Gastrocnemius medialis (tissue), 4 donors: ENCODE measurements at regions not wholly inside any gene's neighbourhood (a gene's known extent, or its start where the extent isn't known, plus 50 kb on each side); places are given as distances from the start of the nearest gene placed in this dataset.

ENCODE experiments used
- ATAC-seq, 2 donors: fragments of 150-250 bp; one replicate each; pipeline ENCODE4 v1.9.1; 2016
- DNase-seq, 2 donors: peaks; one replicate each; pipeline ENCODE4 v3.0.0-alpha.2; 2019
- H3K27ac ChIP-seq, 4 donors: fragments of 200-600 bp; sonication (generic); 1 replicate in 1 of 4; 2 replicates in 3 of 4; pipeline ENCODE4 v1.5.1; 2016 to 2018; ENCODE audit warnings: mild to moderate bottlenecking in 2 of 4, moderate library complexity in 1 of 4
- H3K27me3 ChIP-seq, 3 donors: fragments of 200-600 bp; sonication (generic) in 2 of 3; 1 replicate in 1 of 3; 2 replicates in 2 of 3; pipeline versions ENCODE4 v1.5.1 to v1.6.0; 2016 to 2019; ENCODE audit warnings: mild to moderate bottlenecking in 1 of 3, moderate library complexity in 1 of 3
- H3K36me3 ChIP-seq, 2 donors: fragments of 200-600 bp; sonication (generic) in 1 of 2; one replicate each; pipeline ENCODE4 v1.5.1; 2017 to 2018
- H3K4me1 ChIP-seq, 2 donors: fragments of 200-600 bp; sonication (generic) in 1 of 2; one replicate each; pipeline ENCODE4 v1.5.1; 2016 to 2017; ENCODE audit warnings: mild to moderate bottlenecking in 2 of 2
- H3K4me3 ChIP-seq, 4 donors: fragments of 200-600 bp; sonication (generic) in 3 of 4; 1 replicate in 1 of 4; 2 replicates in 3 of 4; pipeline ENCODE4 v1.5.1; 2016 to 2019; ENCODE audit warnings: mild to moderate bottlenecking in 2 of 4
- H3K9me3 ChIP-seq, 3 donors: fragments of 200-600 bp; sonication (generic) in 2 of 3; 1 replicate in 1 of 3; 2 replicates in 2 of 3; pipeline ENCODE4 v1.5.1; 2016 to 2019
- CTCF ChIP-seq, 5 experiments: fragments of 450-650 bp in 3 of 5; fragments of 200-600 bp in 2 of 5; sonication (generic) in 2 of 5; IDR thresholded peaks in 4 of 5; conservative IDR thresholded peaks in 1 of 5; 1 replicate in 4 of 5; 2 replicates in 1 of 5; pipeline ENCODE4 v1.5.1; 2016 to 2019; ENCODE audit warnings: antibody characterized with exemption in 5 of 5, mild to moderate bottlenecking in 3 of 5, moderate library complexity in 3 of 5
- POLR2A ChIP-seq, 2 donors: fragments of 450-650 bp; IDR thresholded peaks; one replicate each; pipeline ENCODE4 v1.6.1; 2017; ENCODE audit warnings: antibody characterized with exemption in 2 of 2, mild to moderate bottlenecking in 2 of 2, moderate library complexity in 2 of 2
- in situ Hi-C, 4 donors: fragments of 200-750 bp; cut with MboI; loops; one replicate each; pipeline versions ENCODE4 v1.15.0 to v1.8.0; 2017; ENCODE audit warnings: low sequenced_read_pairs in 4 of 4
- intact Hi-C: fragments of 100-400 bp; cut with DNase I; formaldehyde crosslinking; loops from one replicate; pipeline ENCODE4 v1.15.1; 2023; ENCODE audit warnings: low total_unique reads

- H3K4me3 ChIP-seq = no peak overlapping the region
- no peak for TF ChIP-seq CTCF (IDR thresholded peaks at IDR 0.05 in 4 of 5, conservative IDR thresholded peaks at IDR 0.05 in 1 of 5)
- TF ChIP-seq POLR2A (IDR thresholded peaks at IDR 0.05) = no peak
- in situ Hi-C loops (no loop called here), intact Hi-C loops (no loop called here)
- ATAC-seq (no peak), DNase-seq (no peak)
- H3K27me3 ChIP-seq = no peaks in the 10 kb centered on the region
- no peak overlapping the region for H3K27ac ChIP-seq
- no peaks in the 10 kb centered on the region for H3K9me3 ChIP-seq
- H3K4me1 ChIP-seq = no peaks in the 10 kb centered on the region
- H3K36me3 ChIP-seq = no peaks in the 10 kb centered on the region
Observed at GRCh38 chr12:86727160-86727559, 471.0 kb upstream of the MGAT4C start.

- Histone ChIP-seq H3K4me3 (no peak overlapping the region), H3K4me1 (no peaks in the 10 kb centered on the region), H3K27ac (no peak overlapping the region), H3K9me3 (no peaks in the 10 kb centered on the region), H3K36me3 (no peaks in the 10 kb centered on the region), H3K27me3 (no peaks in the 10 kb centered on the region)
- intact Hi-C loops (no loop called here), in situ Hi-C loops (no loop called here)
- no peak for TF ChIP-seq POLR2A (IDR thresholded peaks at IDR 0.05)
- no peak for TF ChIP-seq CTCF (IDR thresholded peaks at IDR 0.05 in 4 of 5, conservative IDR thresholded peaks at IDR 0.05 in 1 of 5)
- DNase-seq (no peak), ATAC-seq (no peak)
Observed at GRCh38 chr12:86724716-86725115, 468.5 kb upstream of the MGAT4C start.

- Histone ChIP-seq H3K27ac (no peak overlapping the region), H3K27me3 (no peaks in the 10 kb centered on the region), H3K4me1 (no peaks in the 10 kb centered on the region), H3K36me3 (no peaks in the 10 kb centered on the region), H3K4me3 (no peak overlapping the region), H3K9me3 (no peaks in the 10 kb centered on the region)
- TF ChIP-seq CTCF (IDR thresholded peaks at IDR 0.05 in 4 of 5, conservative IDR thresholded peaks at IDR 0.05 in 1 of 5) (no peak), POLR2A (IDR thresholded peaks at IDR 0.05) (no peak)
- in situ Hi-C loops (no loop called here), intact Hi-C loops (no loop called here)
- DNase-seq (no peak), ATAC-seq (no peak)
Observed at GRCh38 chr12:86723326-86723725, 467.1 kb upstream of the MGAT4C start.

GRCh38 chr12:86721713-86722397, 465.7 kb upstream of the MGAT4C start:
- no peaks in the 10 kb centered on the region for H3K36me3 ChIP-seq
- no peaks in the 10 kb centered on the region for H3K4me1 ChIP-seq
- H3K27me3 ChIP-seq = no peaks in the 10 kb centered on the region
- DNase-seq (no peak), ATAC-seq (no peak)
- intact Hi-C loops (no loop called here), in situ Hi-C loops (no loop called here)
- H3K27ac ChIP-seq = no peak overlapping the region
- no peaks in the 10 kb centered on the region for H3K9me3 ChIP-seq
- TF ChIP-seq CTCF (IDR thresholded peaks at IDR 0.05 in 4 of 5, conservative IDR thresholded peaks at IDR 0.05 in 1 of 5) (no peak), POLR2A (IDR thresholded peaks at IDR 0.05) (no peak)
- no peak overlapping the region for H3K4me3 ChIP-seq

GRCh38 chr12:86719381-86719780, 463.2 kb upstream of the MGAT4C start:
- in situ Hi-C loops (no loop called here), intact Hi-C loops (no loop called here)
- H3K4me3 ChIP-seq = no peak overlapping the region
- no peaks in the 10 kb centered on the region for H3K36me3 ChIP-seq
- H3K27me3 ChIP-seq = no peaks in the 10 kb centered on the region
- H3K9me3 ChIP-seq = no peaks in the 10 kb centered on the region
- no peaks in the 10 kb centered on the region for H3K4me1 ChIP-seq
- no peak overlapping the region for H3K27ac ChIP-seq
- no peak for TF ChIP-seq CTCF (IDR thresholded peaks at IDR 0.05 in 4 of 5, conservative IDR thresholded peaks at IDR 0.05 in 1 of 5)
- TF ChIP-seq POLR2A (IDR thresholded peaks at IDR 0.05) = no peak
- ATAC-seq (no peak), DNase-seq (no peak)
